ENCODE measurements at regions not wholly inside any gene's neighbourhood (a gene's known extent, or its start where the extent isn't known, plus 50 kb on each side); places are given as distances from the start of the nearest gene placed in this dataset.

- intact Hi-C loops (cut with micrococcal nuclease) = no loop called here
- H3K27me3 ChIP-seq (ENCODE audit: insufficient read depth, low read length) = no peaks in the 10 kb centered on the region
- no peak overlapping the region for H2AFZ ChIP-seq (ENCODE audit: low read depth, low read length, poor library complexity, severe bottlenecking)
- H3K4me3 ChIP-seq (replicated peaks in 1 of 2; ENCODE audit: low read depth in 1 of 2, low read length in 2 of 2) = no peak overlapping the region
- DNase-seq (ENCODE audit: low read depth, low spot score) (no peak), ATAC-seq (no peak)
- H3K9ac ChIP-seq (ENCODE audit: low read length) = no peak overlapping the region
- no peaks in the 10 kb centered on the region for H3K9me3 ChIP-seq (ENCODE audit: control insufficient read depth in 1 of 2, insufficient read depth in 1 of 2, low read depth in 1 of 2, low read length in 2 of 2)
- no peaks in the 10 kb centered on the region for H3K79me2 ChIP-seq (ENCODE audit: insufficient read depth, low read length)
- no peak for TF ChIP-seq SRF (IDR thresholded peaks at IDR 0.05; ENCODE audit: low read depth)
- no peak for TF ChIP-seq SIN3A (IDR thresholded peaks at IDR 0.05; ENCODE audit: low read depth)
- TF ChIP-seq ZNF274 (IDR thresholded peaks at IDR 0.05; ENCODE audit: low read depth, low read length) = no peak
- no peak for TF ChIP-seq CBX3 (IDR thresholded peaks at IDR 0.05; ENCODE audit: low read depth)
- no peak for TF ChIP-seq ELF1 (IDR thresholded peaks at IDR 0.05; ENCODE audit: borderline replicate concordance, low read depth)
- TF ChIP-seq TCF7L2 (IDR thresholded peaks at IDR 0.05; ENCODE audit: borderline replicate concordance, extremely low read depth, insufficient read depth, insufficient read length) = no peak
- TF ChIP-seq, protein P1, sequence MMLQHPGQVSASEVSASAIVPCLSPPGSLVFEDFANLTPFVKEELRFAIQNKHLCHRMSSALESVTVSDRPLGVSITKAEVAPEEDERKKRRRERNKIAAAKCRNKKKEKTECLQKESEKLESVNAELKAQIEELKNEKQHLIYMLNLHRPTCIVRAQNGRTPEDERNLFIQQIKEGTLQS (IDR thresholded peaks at IDR 0.05) = no peak
- no peak for TF ChIP-seq POLR2A (IDR thresholded peaks at IDR 0.05; ENCODE audit: borderline replicate concordance, extremely low read depth, insufficient read depth, insufficient read length)
- no peak for TF ChIP-seq CTCF (IDR thresholded peaks at IDR 0.05 in 2 of 3, conservative IDR thresholded peaks at IDR 0.05 in 1 of 3; ENCODE audit: borderline replicate concordance in 1 of 3, insufficient read depth in 1 of 3, low read depth in 2 of 3, low read length in 2 of 3)
- no peak for TF ChIP-seq CEBPB (IDR thresholded peaks at IDR 0.05; ENCODE audit: low read depth)
- TF ChIP-seq EGR1 (IDR thresholded peaks at IDR 0.05; ENCODE audit: low read depth) = no peak
- no peak for TF ChIP-seq FOSL1 (IDR thresholded peaks at IDR 0.05; ENCODE audit: low read depth)
- TF ChIP-seq YY1 (IDR thresholded peaks at IDR 0.05; ENCODE audit: extremely low read depth, insufficient replicate concordance, low read depth, low read length) = no peak
- TF ChIP-seq REST (IDR thresholded peaks at IDR 0.05; ENCODE audit: low read depth) = no peak
- no peaks in the 10 kb centered on the region for H3K36me3 ChIP-seq (ENCODE audit: control insufficient read depth in 1 of 2, insufficient read depth in 2 of 2, low read length in 2 of 2)
- no TSS peak for BruUV-seq (replicated peaks)
- no peak overlapping the region for H3K27ac ChIP-seq (ENCODE audit: low read depth, low read length)
- ChIA-PET RAD21 (ENCODE audit: low non-redundant PET in 1 of 2, low total read pairs in 2 of 2, uncharacterized antibody in 2 of 2, unreplicated experiment in 2 of 2) (no interaction called here), CTCF (no interaction called here), POLR2A (no interaction called here)
- H3K9me2 ChIP-seq (ENCODE audit: insufficient read depth) = no peaks in the 10 kb centered on the region
- no peaks in the 10 kb centered on the region for H4K20me1 ChIP-seq (ENCODE audit: insufficient read depth)
- H3K4me1 ChIP-seq (ENCODE audit: control insufficient read depth in 1 of 2, insufficient read depth in 2 of 2, low read length in 2 of 2) = no peaks in the 10 kb centered on the region
- no peak overlapping the region for H3K4me2 ChIP-seq (ENCODE audit: low read length)
These were observed 405.2 kb downstream of the ARL4A start for GRCh38 chr7:13092708-13093005.

All from HCT116 (cell line).